Stomach smooth muscle (tissue), 2 donors: ENCODE measurements at regions not wholly inside any gene's neighbourhood (a gene's known extent, or its start where the extent isn't known, plus 50 kb on each side); places are given as distances from the start of the nearest gene placed in this dataset.

Experiments used
- H3K27ac ChIP-seq: one replicate; pipeline ENCODE4 v1.7.0; 2013; ENCODE audit warnings: mild to moderate bottlenecking, low read length, inconsistent platforms
- H3K27me3 ChIP-seq, 2 donors: one replicate each; pipeline ENCODE4 v1.7.0; 2013; ENCODE audit warnings: low read length in 2 of 2; ENCODE audit not compliant: insufficient read depth in 2 of 2, control insufficient read depth in 1 of 2
- H3K36me3 ChIP-seq, 2 donors: one replicate each; pipeline ENCODE4 v1.7.0; 2013; ENCODE audit warnings: low read length in 2 of 2; ENCODE audit not compliant: control insufficient read depth in 2 of 2, insufficient read depth in 2 of 2
- H3K4me1 ChIP-seq: one replicate; pipeline ENCODE4 v1.7.0; 2013; ENCODE audit warnings: low read length; ENCODE audit not compliant: control insufficient read depth, insufficient read depth
- H3K4me3 ChIP-seq, 2 donors: one replicate each; pipeline ENCODE4 v1.7.0; 2013; ENCODE audit warnings: low read length in 2 of 2
- H3K9ac ChIP-seq, 2 donors: one replicate each; pipeline ENCODE4 v1.7.0; 2013; ENCODE audit warnings: low read length in 2 of 2, mild to moderate bottlenecking in 1 of 2
- H3K9me3 ChIP-seq, 2 donors: one replicate each; pipeline ENCODE4 v1.7.0; 2013; ENCODE audit warnings: low read length in 2 of 2; ENCODE audit not compliant: control insufficient read depth in 2 of 2
- donor health status: healthy.
- donor health status: Pancreatic carcinoma.

DNA sequence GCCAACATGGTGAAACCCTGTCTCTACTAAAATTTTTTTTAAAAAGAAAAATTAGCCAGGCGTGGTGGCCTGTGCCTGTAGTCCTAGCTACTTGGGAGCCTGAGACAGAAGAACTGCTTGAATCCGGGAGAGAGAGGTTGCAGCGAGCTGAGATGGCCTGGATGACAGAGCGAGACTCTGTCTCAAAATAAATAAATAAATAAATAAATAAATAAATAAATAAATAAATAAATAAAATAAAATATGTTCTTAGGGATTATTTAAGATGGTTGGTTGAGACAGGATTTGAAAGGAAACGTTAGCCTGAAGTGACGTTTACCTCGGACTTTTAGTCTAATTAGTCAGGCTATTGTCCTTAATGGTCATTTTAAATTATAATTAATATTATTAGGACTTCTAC is 88.5 kb upstream of the CHRM3 start:
- Histone ChIP-seq H3K27ac (no peak overlapping the region), H3K9me3 (no peaks in the 10 kb centered on the region), H3K9ac (no peak overlapping the region), H3K4me1 (no peaks in the 10 kb centered on the region), H3K4me3 (no peak overlapping the region), H3K36me3 (no peaks in the 10 kb centered on the region), H3K27me3 (no peaks in the 10 kb centered on the region)

GRCh38 chr1:239293350-239294110 is 92.8 kb upstream of the CHRM3 start:
- no peaks in the 10 kb centered on the region for H3K4me1 ChIP-seq
- no peaks in the 10 kb centered on the region for H3K27me3 ChIP-seq
- H3K9me3 ChIP-seq: no peaks in the 10 kb centered on the region
- no peak overlapping the region for H3K27ac ChIP-seq
- no peak overlapping the region for H3K9ac ChIP-seq
- H3K36me3 ChIP-seq: no peaks in the 10 kb centered on the region
- no peak overlapping the region for H3K4me3 ChIP-seq

DNA sequence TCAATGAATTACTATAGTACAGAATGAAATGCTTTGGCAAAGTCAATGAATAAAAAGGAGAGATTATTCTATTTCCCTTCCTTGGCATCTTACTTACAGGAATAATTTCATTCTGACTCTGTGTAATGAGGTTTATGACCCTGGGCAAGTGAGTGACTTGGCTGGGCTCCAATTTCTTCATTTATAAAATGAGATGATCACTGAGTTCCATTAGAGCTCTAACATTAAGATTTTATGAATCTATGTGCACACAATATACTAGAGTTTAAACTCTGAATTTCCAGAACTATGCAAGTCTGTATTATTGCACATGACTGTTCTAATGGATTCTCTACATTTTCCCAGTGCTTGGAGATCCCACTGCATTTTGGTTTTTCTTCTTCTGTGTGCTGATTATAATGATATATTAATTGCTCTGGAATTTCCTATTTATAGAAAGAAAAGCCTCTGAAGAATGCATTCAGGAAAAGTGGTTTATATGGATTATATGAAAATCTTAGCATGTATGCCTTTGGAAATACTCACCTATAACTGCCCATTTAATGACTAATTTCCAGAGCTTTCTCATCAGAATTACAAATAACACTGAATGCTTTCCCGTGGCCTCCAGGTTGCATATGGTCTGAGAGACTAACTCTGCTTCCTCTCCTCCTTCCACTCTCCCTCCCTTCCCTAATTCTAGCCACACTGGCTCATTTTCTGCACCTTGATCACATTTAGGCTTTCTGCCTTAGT is 97.4 kb upstream of the CHRM3 start:
- H3K27ac ChIP-seq: no peak overlapping the region
- H3K4me3 ChIP-seq: no peak overlapping the region
- no peak overlapping the region for H3K9ac ChIP-seq
- no peaks in the 10 kb centered on the region for H3K27me3 ChIP-seq
- no peaks in the 10 kb centered on the region for H3K4me1 ChIP-seq
- H3K36me3 ChIP-seq: no peaks in the 10 kb centered on the region
- H3K9me3 ChIP-seq: no peaks in the 10 kb centered on the region

DNA sequence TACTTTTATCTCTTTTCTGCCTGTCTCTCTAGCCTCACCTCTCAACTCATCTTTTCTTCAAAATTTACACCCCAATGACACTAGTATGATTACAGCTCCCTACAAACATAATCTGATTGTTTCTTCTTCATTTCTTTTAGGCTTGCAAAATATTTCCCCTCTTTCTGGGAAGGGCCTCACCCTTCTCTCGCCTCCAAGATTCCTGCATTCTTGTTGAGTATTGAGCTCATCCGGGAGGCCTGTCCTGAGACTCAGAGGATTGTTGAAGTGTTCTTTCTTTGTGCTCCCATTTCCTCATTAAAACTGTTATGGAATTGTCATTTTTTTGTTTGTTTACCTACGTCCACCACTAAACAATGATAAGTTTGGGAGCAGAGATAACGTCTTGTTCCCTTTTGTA is 99.1 kb upstream of the CHRM3 start:
- Histone ChIP-seq H3K4me3 (no peak overlapping the region), H3K27ac (no peak overlapping the region)

DNA sequence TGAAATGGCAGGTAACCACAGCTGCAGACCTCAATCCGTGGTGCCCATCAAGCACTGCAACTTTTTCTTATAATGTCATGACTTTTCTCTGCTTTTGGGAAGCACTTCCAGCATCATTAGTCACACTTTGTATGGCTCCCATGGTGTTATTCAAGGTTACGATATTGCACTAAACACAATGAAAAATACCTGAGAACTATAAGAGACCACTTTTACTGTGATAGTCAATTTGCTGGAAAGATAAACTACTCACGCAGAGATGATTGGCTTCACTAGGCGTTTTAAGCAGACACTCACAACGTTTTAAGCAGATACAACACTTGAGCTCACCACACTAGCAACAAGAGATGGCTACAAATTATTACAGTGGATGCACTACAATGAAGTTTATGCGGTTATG is 103.2 kb upstream of the CHRM3 start:
- Histone ChIP-seq H3K9ac (no peak overlapping the region), H3K9me3 (no peaks in the 10 kb centered on the region), H3K4me1 (no peaks in the 10 kb centered on the region), H3K36me3 (no peaks in the 10 kb centered on the region), H3K4me3 (no peak overlapping the region), H3K27me3 (no peaks in the 10 kb centered on the region), H3K27ac (no peak overlapping the region)

More for the DNA sequence above, 99.1 kb upstream of the CHRM3 start:
- Histone ChIP-seq H3K36me3 (no peaks in the 10 kb centered on the region), H3K9me3 (no peaks in the 10 kb centered on the region), H3K9ac (no peak overlapping the region), H3K4me1 (no peaks in the 10 kb centered on the region), H3K27me3 (no peaks in the 10 kb centered on the region)

GRCh38 chr1:239282411-239282810 is 104.0 kb upstream of the CHRM3 start:
- no peaks in the 10 kb centered on the region for H3K27me3 ChIP-seq
- no peaks in the 10 kb centered on the region for H3K36me3 ChIP-seq
- H3K4me3 ChIP-seq: no peak overlapping the region
- H3K27ac ChIP-seq: no peak overlapping the region
- no peaks in the 10 kb centered on the region for H3K4me1 ChIP-seq
- H3K9me3 ChIP-seq: no peaks in the 10 kb centered on the region
- no peak overlapping the region for H3K9ac ChIP-seq

DNA sequence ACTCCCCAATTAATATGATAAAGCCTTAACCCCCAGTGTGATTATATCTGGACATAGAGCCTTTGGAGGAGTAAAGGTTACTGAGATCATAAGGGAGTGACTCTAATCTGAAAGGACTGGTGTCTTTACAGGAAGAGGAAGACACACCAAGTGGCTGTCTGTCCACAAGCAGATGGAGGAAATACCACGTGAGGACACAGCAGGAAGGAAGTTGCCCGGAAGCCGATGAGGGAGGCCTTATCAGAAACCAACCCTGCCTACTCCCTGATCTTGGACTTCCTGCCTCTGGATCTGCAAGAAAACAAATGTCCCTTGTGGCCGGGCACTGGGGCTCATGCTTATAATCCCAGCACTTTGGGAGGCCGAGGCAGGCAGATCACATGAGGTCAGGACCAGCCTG is 110.3 kb upstream of the CHRM3 start:
- H3K4me1 ChIP-seq: no peaks in the 10 kb centered on the region
- no peak overlapping the region for H3K4me3 ChIP-seq
- no peaks in the 10 kb centered on the region for H3K27me3 ChIP-seq
- no peaks in the 10 kb centered on the region for H3K9me3 ChIP-seq
- H3K9ac ChIP-seq: no peak overlapping the region
- no peaks in the 10 kb centered on the region for H3K36me3 ChIP-seq
- no peak overlapping the region for H3K27ac ChIP-seq

GRCh38 chr1:239274242-239274830 is 112.0 kb upstream of the CHRM3 start:
- H3K4me3 ChIP-seq: no peak overlapping the region
- no peaks in the 10 kb centered on the region for H3K4me1 ChIP-seq
- H3K9ac ChIP-seq: no peak overlapping the region
- H3K27me3 ChIP-seq: no peaks in the 10 kb centered on the region
- H3K27ac ChIP-seq: no peak overlapping the region
- no peaks in the 10 kb centered on the region for H3K36me3 ChIP-seq
- H3K9me3 ChIP-seq: no peaks in the 10 kb centered on the region

DNA sequence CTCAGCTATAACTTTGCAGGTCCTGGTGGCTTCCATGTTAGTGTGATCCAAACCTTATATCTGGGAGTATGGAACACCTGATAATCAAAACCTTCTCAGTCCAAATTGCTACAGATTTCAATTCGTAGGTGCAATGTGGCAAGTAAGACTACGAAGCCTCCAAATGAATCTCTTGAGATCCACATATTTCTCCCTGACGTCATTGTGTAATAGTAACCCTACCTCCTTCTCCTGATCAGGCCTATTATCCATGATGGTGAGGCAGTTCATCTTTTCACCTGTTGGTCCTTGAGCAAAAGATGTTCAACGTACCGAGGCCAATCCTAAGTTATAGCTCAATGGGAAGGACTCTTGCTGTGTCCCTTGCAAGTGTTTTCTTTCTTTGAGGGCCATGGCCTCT is 115.9 kb upstream of the CHRM3 start:
- no peaks in the 10 kb centered on the region for H3K9me3 ChIP-seq
- H3K9ac ChIP-seq: no peak overlapping the region
- no peaks in the 10 kb centered on the region for H3K4me1 ChIP-seq
- no peak overlapping the region for H3K27ac ChIP-seq
- no peaks in the 10 kb centered on the region for H3K36me3 ChIP-seq
- no peaks in the 10 kb centered on the region for H3K27me3 ChIP-seq
- no peak overlapping the region for H3K4me3 ChIP-seq

DNA sequence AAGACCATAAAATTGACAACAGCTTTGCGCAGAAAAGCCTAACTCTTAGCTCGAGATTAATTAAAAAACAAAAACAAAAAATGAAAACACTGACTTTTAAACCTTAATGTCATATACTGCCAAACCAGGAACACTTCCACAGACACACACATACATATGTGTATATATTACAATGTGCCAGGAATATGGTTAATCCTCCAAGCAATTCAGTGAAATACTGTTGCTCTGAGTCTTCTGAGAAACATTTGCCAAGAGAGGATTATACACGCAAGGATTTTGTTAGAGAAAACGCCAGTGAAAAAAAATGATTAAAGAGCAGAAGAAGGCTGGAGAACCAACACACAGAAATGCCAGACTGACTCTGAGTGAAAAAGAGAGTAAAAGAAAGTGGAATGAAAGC is 116.7 kb upstream of the CHRM3 start:
- Histone ChIP-seq H3K4me1 (no peaks in the 10 kb centered on the region), H3K9me3 (no peaks in the 10 kb centered on the region), H3K4me3 (no peak overlapping the region), H3K27me3 (no peaks in the 10 kb centered on the region), H3K9ac (no peak overlapping the region), H3K27ac (no peak overlapping the region), H3K36me3 (no peaks in the 10 kb centered on the region)

GRCh38 chr1:239268941-239269340 is 117.4 kb upstream of the CHRM3 start:
- Histone ChIP-seq H3K36me3 (no peaks in the 10 kb centered on the region), H3K27me3 (no peaks in the 10 kb centered on the region), H3K9me3 (no peaks in the 10 kb centered on the region), H3K4me1 (no peaks in the 10 kb centered on the region), H3K27ac (no peak overlapping the region), H3K9ac (no peak overlapping the region), H3K4me3 (no peak overlapping the region)
